HEK293T (cell line): ENCODE measurements at regions not wholly inside any gene's neighbourhood (a gene's known extent, or its start where the extent isn't known, plus 50 kb on each side); places are given as distances from the start of the nearest gene placed in this dataset.

ENCODE experiments used
- BHLHE40 ChIP-seq: fragments of 450-650 bp; IDR thresholded peaks from 2 replicates; pipeline ENCODE4 v1.6.1; 2016; ENCODE audit warnings: mild to moderate bottlenecking, moderate library complexity, borderline replicate concordance
- ELF4 ChIP-seq: fragments of 450-650 bp; IDR thresholded peaks from 2 replicates; pipeline ENCODE4 v1.6.1; 2017; ENCODE audit warnings: antibody characterized with exemption
- FOXA1 ChIP-seq: fragments of 450-650 bp; IDR thresholded peaks from 2 replicates; pipeline ENCODE4 v1.6.1; 2016; ENCODE audit warnings: mild to moderate bottlenecking
- FOXM1 ChIP-seq: fragments of 450-650 bp; IDR thresholded peaks from 2 replicates; pipeline ENCODE4 v1.6.1; 2017; ENCODE audit warnings: mild to moderate bottlenecking, borderline replicate concordance
- HDGF ChIP-seq: fragments of 450-650 bp; IDR thresholded peaks from 2 replicates; pipeline ENCODE4 v1.6.1; 2017; ENCODE audit warnings: antibody characterized with exemption, borderline replicate concordance
- L3MBTL2 ChIP-seq: fragments of 450-650 bp; conservative IDR thresholded peaks from 2 replicates; pipeline ENCODE4 v1.6.1; 2016; ENCODE audit warnings: mild to moderate bottlenecking
- PKNOX1 ChIP-seq: fragments of 450-650 bp; IDR thresholded peaks from 2 replicates; pipeline ENCODE4 v1.6.1; 2016
- SP1 ChIP-seq: fragments of 450-650 bp; IDR thresholded peaks from 2 replicates; pipeline ENCODE4 v1.6.1; 2017
- TARDBP ChIP-seq: fragments of 450-650 bp; IDR thresholded peaks from 2 replicates; pipeline ENCODE4 v1.6.1; 2016
- ZNF384 ChIP-seq: fragments of 450-650 bp; IDR thresholded peaks from 2 replicates; pipeline ENCODE4 v1.6.1; 2016

GRCh38 chr11:23509821-23510220 is 649.5 kb upstream of the CCDC179 start:
- no peak for TF ChIP-seq TARDBP
- no peak for TF ChIP-seq SP1
- TF ChIP-seq HDGF = no peak
- TF ChIP-seq FOXM1 = no peak
- TF ChIP-seq PKNOX1 = no peak
- TF ChIP-seq L3MBTL2 = no peak
- no peak for TF ChIP-seq BHLHE40
- no peak for TF ChIP-seq ELF4
- no peak for TF ChIP-seq FOXA1
- no peak for TF ChIP-seq ZNF384
